ENCODE measurements at regions not wholly inside any gene's neighbourhood (a gene's known extent, or its start where the extent isn't known, plus 50 kb on each side); places are given as distances from the start of the nearest gene placed in this dataset.
"Not testable (repeated sequence)": the region's sequence is repeated elsewhere in the genome, so short reads cannot be mapped to it uniquely, and the experiment has no call there.

GRCh38 chr15:92850218-92850617 lies 49.9 kb upstream of the CHD2 start:
- not testable (repeated sequence) for TF ChIP-seq CTCF (conservative IDR thresholded peaks at IDR 0.05; ENCODE audit: low read length); EZH2phosphoT487 (IDR thresholded peaks at IDR 0.05; ENCODE audit: borderline replicate concordance)

Data from Loucy (cell line).